ENCODE measurements at regions not wholly inside any gene's neighbourhood (a gene's known extent, or its start where the extent isn't known, plus 50 kb on each side); places are given as distances from the start of the nearest gene placed in this dataset.

DNA sequence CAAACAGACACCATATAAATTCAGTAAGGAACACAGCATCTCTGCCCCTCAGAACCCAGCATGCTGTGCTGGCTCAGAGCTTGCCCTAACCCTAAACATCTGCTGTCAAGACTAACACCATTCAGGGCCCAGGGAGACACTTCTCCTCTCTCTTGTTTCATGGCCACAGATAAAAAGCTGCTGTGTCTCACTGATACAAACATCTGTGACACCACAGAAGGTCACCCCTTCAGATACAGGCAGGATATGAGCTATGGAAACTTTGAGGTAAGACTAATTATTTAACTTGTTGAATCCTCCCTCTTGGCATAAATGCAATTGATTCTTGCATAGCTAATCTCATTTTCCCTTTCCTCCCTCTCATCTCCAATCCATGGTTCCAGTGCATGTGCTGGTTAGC, 61.6 kb upstream of the GPR12 start:
- DNase-seq, result no peak

DNA sequence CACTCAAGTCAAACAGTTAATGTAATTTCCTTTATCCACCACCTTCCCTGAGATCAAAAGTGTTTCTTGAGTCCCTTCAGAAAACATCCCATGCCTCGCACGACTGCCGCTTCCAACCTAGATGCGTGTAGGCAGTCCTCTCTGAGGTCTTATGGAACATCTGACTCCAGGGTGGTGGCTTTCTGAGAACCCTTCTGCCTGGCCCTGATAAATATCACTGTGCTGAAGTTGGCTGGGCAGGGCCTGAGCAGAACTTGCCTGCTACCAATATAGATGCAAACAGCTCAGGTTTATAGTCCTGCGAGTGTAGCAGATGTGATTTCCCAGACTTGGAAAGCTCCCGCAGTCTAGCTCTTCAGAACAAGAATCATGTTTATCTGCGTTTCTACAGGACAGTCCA, 61.1 kb upstream of the GPR12 start:
- no peak for DNase-seq

GRCh38 chr13:26820871-26821270, 60.3 kb upstream of the GPR12 start:
- DNase-seq, result no peak

DNA sequence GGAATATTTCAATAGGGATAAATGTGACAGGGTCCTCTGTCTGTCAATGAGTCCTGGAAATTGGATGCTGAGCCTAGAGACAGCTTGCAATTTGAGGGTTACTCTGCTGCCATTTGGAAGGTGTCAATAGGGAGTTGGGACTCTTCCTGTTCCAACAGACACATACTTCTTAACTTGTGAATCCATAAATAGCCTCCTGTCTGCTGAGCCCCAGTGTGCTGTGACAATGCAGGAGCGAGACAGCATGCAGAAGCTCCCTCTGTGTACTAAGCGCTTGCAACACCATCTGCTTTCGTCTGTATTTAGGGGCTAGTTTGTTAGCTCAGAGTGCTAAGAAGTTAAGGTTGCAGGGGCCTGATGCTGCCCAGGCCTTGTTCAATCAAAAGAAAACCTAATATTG, 58.5 kb upstream of the GPR12 start:
- no peak for DNase-seq

- DNase-seq, result no peak
Measured at GRCh38 chr13:26816881-26817280, 56.3 kb upstream of the GPR12 start.

DNA sequence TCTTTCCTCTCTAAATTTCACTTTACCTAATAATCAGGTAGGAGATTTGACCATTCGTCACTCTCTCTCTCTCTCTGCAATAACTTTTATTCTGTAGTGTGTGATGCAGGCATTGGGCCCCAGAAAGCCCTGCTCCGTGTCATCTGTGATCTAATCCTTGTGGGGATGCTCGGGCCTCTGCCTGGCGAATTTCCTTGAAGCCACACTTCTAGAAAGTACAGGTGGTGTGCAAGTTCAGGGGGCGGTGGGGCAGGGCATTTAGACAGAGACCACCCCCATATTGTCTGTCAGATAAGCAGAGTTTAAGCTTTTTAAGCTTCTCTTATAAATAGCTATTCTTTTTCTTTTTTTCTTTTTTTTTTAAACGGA, 53.4 kb upstream of the GPR12 start:
- DNase-seq, result no peak

- no peak for DNase-seq
Measured at GRCh38 chr13:26813321-26813979, 52.9 kb upstream of the GPR12 start.

GRCh38 chr13:26811581-26811980, 51.0 kb upstream of the GPR12 start:
- DNase-seq, result no peak
